Activated effector memory CD4-positive, alpha-beta T cell treated with anti-CD3 and anti-CD28 coated beads, Interleukin-2, amount 50 U/mL, for 16 hours (primary cell): ENCODE measurements at regions not wholly inside any gene's neighbourhood (a gene's known extent, or its start where the extent isn't known, plus 50 kb on each side); places are given as distances from the start of the nearest gene placed in this dataset.
A peak's percentile ranks its signal among the peaks of the same experiment; 100 is the strongest.
"Not testable (repeated sequence)": the region's sequence is repeated elsewhere in the genome, so short reads cannot be mapped to it uniquely, and the experiment has no call there.

Source experiments
- DNase-seq: peaks from one replicate; pipeline ENCODE4 v3.0.0-alpha.2; 2020

DNA sequence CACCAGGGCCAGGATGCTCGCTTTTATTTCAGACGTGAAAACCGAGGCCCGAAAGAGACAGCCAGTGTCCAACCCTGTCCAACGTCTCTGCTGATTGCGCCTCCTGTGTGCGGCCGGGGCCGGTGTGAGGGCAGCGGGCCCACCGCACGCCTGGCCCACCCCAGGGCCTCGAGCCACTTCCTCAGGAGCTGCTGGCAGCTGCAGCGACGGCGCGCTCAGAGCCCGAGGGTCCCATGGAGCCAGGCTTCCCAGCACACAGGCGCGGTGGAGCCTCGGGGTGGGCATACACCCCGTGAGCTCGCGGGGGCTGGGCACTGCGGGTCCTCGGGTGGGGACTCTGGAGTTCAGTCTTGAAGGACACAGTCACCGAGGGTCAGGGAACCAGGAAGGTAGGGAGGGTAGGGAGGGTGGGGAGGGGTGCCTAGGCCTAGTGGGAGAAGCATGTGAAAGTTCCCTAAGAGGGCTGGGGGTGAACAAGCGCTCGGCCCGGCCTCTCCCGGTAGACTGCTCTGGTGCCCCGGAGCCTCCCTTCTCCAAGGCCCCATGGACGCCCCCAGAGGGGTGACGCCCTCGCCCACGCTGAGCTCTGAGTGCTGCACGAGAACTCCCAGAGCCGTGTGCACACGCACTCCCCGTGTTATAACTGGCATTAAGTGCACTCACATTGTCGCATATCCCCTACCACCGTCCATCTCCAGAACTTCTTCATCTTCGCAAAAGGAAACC, 1547.2 kb downstream of the RPIA start:
- DNase-seq, result not testable (repeated sequence)

DNA sequence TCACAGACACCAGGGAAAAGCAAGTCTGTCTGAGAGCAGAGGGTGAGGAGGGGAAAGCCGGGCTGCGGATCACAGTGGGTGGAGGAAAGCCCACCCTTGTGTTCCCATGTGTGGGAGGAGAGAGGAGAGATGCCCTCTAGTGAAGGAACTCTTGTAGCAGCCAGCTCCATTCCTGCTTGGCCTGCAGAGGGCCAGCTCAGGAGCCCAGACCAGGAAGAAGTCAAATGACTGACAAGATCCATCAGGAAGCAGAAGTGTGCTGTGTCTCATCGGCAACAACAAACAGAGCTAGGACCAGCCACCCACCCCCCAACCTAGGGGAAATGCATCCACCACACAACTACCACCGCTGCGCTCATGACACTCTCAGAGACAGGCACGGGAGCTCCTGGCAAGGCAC, 1548.3 kb downstream of the RPIA start:
- DNase-seq, result not testable (repeated sequence)

GRCh38 chr2:90244902-90245765, 1553.7 kb downstream of the RPIA start:
- DNase-seq, result not testable (repeated sequence)

DNA sequence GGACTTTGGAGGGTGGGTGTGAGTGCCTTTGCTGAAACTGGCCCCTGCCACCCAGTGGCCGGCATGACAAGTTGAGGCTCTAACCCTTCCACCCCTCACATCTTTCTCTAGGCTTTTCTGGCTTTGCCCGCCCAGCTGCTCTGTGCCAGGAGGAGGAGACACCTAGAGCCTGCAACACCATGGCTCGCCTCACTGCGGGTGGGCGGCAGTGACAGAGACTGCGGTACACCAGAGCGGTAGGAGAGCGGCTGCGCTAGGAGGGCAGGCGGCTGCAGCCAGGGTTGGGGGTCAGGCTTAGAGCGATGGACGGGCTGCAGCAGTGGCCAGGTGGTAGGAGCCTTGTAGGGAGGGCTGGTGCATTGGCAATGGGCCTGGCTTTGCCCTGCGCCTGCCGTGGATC, 1556.9 kb downstream of the RPIA start:
- DNase-seq, result not testable (repeated sequence)

DNA sequence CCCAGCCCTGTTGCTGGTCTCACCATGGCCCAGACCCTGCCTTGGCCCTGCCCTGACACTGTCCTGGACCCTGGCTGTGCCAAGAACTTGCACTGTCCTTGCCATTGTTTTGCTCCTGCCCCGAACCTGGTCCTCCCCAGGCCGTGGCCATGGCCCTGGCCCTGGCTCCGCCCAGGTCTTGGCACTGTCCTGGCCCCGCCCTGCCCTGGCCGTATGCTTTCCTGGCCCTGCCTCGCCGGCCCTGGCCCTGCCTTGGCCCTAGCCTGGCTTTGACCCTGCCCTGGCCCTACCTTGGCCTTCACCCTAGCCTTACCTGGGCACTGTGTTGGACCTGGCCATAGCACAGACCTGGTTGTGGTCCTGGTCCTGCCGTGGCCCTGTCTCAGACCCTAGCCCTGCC, 1558.9 kb downstream of the RPIA start:
- not testable (repeated sequence) for DNase-seq

DNA sequence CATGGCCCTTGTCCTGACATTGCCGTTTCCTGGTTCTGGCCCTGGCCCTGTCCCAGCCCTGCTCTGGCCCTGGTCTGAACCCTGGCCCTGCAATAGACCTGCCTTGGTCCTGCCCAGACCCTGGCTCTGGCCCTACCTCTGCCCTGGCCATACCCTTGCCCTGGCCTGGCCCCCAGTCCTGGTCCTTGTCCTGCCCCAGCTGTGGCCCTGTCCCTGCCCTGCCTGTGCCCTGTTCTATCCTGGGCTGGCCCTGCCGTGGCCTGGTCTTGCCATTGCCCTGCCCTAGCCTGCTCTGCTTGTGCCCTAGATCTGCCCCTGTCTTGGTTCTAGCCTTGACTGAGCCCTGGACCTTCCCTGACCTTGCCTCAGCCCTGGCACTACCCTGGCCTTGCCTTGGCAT, 1560.1 kb downstream of the RPIA start:
- DNase-seq, result not testable (repeated sequence)

DNA sequence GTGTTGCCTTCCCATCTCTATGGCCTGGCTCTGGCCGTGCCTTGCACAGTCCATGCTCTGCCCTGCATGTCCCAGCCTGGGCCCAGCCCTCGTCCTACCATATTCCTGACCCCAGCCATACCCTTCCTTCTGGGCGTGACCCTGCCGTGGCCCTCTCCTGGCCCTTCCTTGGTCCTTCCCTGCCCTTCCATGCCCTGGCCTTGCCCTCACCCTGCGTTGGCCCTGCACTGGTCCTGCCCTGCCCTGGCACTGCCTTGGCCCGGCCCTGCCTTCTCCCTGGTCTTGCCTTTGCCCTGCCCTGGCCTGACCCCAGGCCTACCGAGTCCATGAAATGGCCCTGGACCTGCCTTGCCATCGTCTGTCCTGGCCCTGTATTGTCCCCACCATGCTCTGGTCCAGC, 1561.8 kb downstream of the RPIA start:
- DNase-seq, result not testable (repeated sequence)

DNA sequence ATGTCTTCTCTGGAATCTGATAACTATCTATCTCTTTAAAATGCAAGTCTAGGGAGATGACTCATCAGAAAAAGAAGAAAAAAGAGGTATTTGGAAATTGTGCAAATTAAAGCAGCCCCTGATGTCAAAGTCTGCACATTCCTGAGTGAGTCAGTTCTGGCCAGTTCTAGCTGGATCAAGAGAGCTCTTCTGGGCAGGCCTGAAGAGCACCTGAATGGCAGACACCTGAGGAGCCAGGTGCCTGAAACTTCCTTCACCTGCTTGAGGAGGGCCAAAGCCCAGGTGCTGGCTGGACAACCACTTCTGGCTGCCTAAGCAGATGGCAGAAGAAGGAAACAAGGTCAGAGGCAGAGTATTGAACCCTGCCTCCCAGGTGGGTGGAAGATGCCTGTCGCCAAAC, 1575.4 kb downstream of the RPIA start:
- DNase-seq, result peak; percentile 21

DNA sequence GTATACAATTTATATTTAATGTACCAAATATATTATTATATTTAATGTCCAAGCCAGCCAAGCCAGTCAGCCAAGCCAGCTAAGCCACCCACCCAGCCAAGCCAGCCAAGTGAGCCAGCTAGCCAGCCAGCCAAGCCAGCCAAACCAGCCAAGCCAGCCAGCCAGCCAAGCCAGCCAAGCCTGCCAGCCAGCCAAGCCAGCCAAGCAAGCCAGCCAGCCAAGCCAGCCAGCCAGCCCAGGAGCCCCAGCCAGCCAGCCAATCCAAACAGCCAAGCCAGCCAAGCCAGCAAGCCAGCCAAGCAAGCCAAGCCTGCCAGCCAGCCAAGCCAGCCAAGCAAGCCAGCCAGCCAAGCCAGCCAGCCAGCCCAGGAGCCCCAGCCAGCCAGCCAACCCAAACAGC, 1596.3 kb downstream of the RPIA start:
- DNase-seq, result not testable (repeated sequence)

DNA sequence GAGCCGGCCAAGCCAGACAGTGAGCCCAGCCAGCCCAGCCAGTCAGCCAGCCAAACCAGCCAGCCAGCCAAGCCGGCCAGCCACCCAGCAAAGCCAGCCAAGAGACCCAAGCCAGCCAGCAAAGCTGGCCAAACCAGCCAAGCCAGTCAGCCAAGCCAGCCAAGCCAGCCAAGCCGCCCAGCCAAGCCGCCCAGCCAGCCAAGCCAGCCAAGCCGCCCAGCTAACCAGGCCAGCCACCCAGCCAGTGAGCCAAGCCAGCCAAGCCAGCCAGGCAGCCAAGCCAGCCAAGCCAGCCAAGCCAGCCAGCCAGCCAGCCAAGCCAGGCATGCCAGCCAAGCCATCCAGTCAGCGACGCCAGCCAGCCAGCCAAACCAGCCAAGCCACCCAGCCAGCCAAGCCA, 1596.9 kb downstream of the RPIA start:
- DNase-seq, result peak; percentile 72

- DNase-seq, result not testable (repeated sequence)
These were observed 1598.0 kb downstream of the RPIA start for GRCh38 chr2:90289291-90289980.

DNA sequence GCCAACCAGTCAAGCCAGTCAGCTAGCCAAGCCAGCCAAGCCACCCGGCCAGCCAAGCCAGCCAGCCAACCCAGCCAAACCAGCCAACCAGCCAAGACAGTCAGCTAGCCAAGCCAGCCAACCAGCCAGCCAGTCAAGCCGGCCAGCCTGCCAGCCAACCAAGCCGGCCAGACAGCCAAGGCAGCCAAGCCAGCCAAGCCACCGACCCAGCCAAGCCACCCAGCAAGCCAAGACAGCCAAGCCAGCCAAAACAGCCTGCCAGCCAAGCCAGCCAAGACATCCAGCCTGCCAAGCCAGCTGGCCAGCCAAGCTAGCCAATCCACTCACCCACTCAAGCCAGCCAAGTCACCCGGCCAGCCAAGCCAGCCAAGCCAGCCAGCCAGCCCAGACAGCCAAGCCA, 1599.2 kb downstream of the RPIA start:
- not testable (repeated sequence) for DNase-seq

DNA sequence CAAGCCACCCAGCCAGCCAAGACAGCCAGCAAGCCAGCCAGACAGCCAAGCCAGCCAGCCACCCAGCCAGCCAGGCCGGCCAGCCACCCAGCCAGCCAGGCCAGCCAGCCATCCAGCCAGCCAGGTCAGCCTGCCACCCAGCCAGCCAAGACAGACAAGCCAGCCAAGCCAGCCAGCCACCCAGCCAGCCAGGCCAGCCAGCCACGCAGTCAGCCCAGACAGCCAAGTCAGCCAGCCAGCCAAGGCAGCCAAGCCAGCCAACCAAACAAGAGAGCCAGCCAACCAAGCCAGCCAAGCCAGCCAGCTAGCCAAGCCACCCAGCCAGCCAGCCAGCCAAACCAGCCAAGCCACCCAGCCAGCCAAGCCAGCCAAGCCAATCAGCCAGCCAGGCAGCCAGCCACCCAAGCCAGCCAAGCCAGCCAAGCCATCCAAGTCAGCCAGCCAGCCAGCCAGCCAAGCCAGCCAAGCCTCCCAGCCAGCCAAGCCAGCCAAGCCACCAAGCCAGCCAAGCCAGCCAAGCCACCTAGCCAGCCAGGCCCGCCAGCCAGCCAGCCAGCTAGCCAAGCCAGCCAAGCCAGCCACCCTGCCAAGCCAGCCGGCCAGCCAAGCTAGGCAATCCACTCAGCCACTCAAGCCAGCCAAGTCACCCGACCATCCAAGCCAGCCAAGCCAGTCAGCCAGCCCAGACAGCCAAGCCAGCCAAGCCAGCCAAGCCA, 1599.9 kb downstream of the RPIA start:
- DNase-seq, result not testable (repeated sequence)

- not testable (repeated sequence) for DNase-seq
These were observed 1600.5 kb downstream of the RPIA start for GRCh38 chr2:90291934-90292333.

GRCh38 chr2:90292451-90292850, 1601.0 kb downstream of the RPIA start:
- not testable (repeated sequence) for DNase-seq

- not testable (repeated sequence) for DNase-seq
These were observed 1601.8 kb downstream of the RPIA start for GRCh38 chr2:90293224-90293623.

- not testable (repeated sequence) for DNase-seq
These were observed 1602.3 kb downstream of the RPIA start for GRCh38 chr2:90293806-90294205.

DNA sequence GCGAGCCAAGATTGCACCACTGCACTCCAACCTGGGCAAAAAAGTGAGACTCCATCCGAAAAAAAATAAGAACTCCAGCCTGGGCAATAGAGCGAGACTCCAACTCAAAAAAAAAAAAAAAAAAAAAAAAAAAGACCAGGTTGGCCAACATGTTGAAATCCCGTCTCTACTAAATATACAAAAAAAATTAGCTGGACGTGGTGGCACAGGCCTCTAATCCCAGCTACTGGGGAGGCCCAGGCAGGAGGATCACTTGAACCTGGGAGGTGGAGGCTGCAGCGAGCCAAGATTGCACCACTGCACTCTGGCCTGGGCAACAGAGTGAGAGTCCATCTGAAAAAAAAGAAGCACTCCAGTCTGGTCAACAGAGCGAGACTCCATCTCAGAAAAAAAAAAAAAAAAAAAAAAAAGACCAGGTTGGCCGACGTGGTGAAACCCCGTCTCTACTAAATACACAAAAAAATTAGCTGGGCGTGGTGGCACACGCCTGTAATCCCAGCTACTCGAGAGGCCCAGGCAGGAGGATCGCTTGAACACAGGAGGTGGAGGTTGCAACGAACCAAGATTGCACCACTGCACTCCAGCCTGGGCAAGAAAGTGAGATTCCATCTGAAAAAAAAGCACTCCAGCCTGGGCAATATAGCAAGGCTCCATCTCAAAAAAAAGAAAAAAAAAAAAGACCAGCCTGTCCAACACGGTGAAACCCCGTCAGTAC, 1603.7 kb downstream of the RPIA start:
- DNase-seq, result not testable (repeated sequence)

GRCh38 chr2:90296484-90296777, 1605.0 kb downstream of the RPIA start:
- not testable (repeated sequence) for DNase-seq

DNA sequence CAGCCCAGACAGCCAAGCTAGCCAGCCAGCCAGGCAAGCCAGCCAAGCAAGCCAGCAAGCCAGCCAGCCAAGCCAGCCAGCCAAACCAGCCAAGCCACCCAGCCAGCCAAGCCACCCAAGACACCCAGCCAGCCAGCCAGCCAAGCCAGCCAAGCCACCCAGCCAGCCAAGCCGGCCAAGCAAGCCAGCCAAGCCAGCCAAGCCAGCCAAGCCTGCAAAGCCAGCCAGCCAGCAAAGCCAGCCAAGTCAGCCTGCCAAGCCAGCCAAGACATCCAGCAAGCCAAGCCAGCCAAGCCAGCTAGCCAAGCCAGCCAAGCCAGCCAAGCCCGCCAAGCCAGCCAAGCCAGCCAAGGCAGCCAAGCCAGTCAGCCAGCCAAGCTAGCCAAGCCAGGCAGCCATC, 1606.2 kb downstream of the RPIA start:
- not testable (repeated sequence) for DNase-seq

- DNase-seq, result not testable (repeated sequence)
These were observed 1606.8 kb downstream of the RPIA start for GRCh38 chr2:90298126-90298755.

DNA sequence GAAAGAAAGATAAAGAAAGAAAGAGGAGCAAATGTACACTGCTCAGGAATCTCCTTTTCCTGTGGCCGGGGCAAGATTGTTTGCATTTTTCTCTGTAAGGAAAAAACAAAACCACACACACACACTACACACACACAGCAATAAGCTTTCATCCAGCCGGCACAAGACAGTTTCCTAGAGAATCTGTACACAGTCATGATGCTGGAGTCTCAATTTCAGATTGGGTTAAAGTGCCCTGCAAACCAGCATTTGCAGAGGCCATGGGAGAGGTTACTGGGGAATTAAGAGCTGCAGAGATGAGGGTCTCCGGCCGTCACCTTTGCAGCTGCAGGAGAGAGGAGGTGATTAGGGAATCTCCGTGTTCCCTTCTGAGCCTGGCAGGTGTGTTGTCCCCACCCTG, 1607.5 kb downstream of the RPIA start:
- not testable (repeated sequence) for DNase-seq
